ENCODE measurements at regions not wholly inside any gene's neighbourhood (a gene's known extent, or its start where the extent isn't known, plus 50 kb on each side); places are given as distances from the start of the nearest gene placed in this dataset.
A peak's percentile ranks its signal among the peaks of the same experiment; 100 is the strongest.

DNA sequence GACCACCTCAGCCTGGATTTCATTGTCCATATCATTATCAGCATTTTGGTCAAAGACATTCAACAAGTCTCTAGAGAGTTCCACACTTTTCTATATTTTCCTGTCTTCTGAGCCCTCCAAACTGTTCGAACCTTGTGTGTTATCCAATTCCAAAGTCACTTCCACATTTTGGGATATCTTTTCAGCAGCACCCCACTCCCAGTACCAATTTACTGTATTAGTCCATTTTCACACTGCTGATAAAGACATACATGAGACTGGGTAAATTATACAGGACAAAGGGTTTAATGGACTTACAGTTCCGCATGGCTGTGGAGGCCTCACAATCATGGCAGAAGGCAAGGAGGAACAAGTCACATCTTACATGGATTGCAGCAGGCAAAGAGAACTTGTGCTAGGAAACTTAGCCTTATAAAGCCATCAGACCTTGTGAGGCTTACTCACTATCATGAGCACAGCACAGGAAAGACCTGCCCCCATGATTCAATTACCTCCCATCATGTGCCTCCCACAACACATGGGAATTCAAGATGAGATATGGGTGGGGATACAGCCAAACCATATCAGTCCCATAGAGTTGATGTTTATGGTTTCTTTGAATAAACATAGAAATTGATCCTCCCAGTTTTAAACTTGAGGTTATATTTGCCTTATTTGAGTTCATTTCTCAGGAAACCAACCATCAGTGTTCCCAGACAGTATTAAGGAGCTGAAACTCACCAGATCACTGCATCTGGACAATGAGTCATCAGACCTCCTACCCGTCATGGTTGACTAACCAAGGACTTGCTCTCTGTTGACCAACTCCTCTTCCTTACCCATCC lies 322.7 kb upstream of the DUSP10 start:
- no peak for DNase-seq (ENCODE audit: low spot score)
- Histone ChIP-seq H3K4me1 (ENCODE audit: insufficient read depth) (no peaks in the 10 kb centered on the region), H4K20me1 (ENCODE audit: insufficient read depth, poor library complexity, severe bottlenecking) (no peaks in the 10 kb centered on the region), H3K4me3 (no peak overlapping the region), H3K36me3 (replicated peaks; ENCODE audit: insufficient read depth, low read depth) (no peaks in the 10 kb centered on the region), H3K9me3 (ENCODE audit: low read depth) (no peaks in the 10 kb centered on the region), H3K9me2 (replicated peaks; ENCODE audit: insufficient read depth) (no peaks in the 10 kb centered on the region), H2AFZ (no peak overlapping the region), H3K4me2 (no peak overlapping the region), H3K27ac (no peak overlapping the region), H3K79me2 (no peaks in the 10 kb centered on the region), H3K27me3 (no peaks in the 10 kb centered on the region)
- TF ChIP-seq EZH2 (IDR thresholded peaks at IDR 0.05; ENCODE audit: borderline replicate concordance), result no peak
- TF ChIP-seq, protein P1, sequence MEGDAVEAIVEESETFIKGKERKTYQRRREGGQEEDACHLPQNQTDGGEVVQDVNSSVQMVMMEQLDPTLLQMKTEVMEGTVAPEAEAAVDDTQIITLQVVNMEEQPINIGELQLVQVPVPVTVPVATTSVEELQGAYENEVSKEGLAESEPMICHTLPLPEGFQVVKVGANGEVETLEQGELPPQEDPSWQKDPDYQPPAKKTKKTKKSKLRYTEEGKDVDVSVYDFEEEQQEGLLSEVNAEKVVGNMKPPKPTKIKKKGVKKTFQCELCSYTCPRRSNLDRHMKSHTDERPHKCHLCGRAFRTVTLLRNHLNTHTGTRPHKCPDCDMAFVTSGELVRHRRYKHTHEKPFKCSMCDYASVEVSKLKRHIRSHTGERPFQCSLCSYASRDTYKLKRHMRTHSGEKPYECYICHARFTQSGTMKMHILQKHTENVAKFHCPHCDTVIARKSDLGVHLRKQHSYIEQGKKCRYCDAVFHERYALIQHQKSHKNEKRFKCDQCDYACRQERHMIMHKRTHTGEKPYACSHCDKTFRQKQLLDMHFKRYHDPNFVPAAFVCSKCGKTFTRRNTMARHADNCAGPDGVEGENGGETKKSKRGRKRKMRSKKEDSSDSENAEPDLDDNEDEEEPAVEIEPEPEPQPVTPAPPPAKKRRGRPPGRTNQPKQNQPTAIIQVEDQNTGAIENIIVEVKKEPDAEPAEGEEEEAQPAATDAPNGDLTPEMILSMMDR (IDR thresholded peaks at IDR 0.05; ENCODE audit: poor library complexity), result no peak
- TF ChIP-seq EZH2phosphoT487 (IDR thresholded peaks at IDR 0.05; ENCODE audit: low read depth, severe bottlenecking, unreplicated experiment), result no peak
- 92% methylated on average over 3 of the region's 3 CpGs for WGBS (ENCODE audit: low lambda C conversion rate, missing lambda C conversion rate)

DNA sequence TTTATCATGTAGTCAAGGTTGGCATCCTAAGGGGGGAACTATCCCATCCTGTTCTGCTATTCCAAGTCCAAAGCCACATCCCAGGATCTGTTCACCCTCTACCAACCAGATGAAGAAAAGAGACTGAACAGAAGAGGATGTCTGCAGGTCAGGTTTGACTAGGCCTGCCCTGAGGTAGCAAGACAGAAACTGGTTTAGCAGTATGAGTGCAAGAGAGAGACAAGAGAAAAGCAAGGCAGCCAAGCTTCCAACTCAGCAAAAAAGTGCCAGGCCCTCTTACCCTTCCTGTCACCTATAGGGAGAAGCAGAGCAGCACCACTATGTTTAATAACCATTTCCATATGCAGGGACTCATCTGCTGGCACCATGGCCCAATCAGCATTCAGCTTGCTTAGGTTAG lies 320.8 kb upstream of the DUSP10 start:
- Histone ChIP-seq H3K9me3 (ENCODE audit: low read depth) (no peaks in the 10 kb centered on the region), H3K27ac (peak overlapping the region; percentile 11), H3K4me1 (ENCODE audit: insufficient read depth) (no peaks in the 10 kb centered on the region), H3K4me2 (no peak overlapping the region), H4K20me1 (ENCODE audit: insufficient read depth, poor library complexity, severe bottlenecking) (no peaks in the 10 kb centered on the region), H3K4me3 (no peak overlapping the region), H2AFZ (no peak overlapping the region), H3K36me3 (replicated peaks; ENCODE audit: insufficient read depth, low read depth) (no peaks in the 10 kb centered on the region), H3K27me3 (no peaks in the 10 kb centered on the region), H3K79me2 (no peaks in the 10 kb centered on the region), H3K9me2 (replicated peaks; ENCODE audit: insufficient read depth) (no peaks in the 10 kb centered on the region)
- no peak for DNase-seq (ENCODE audit: low spot score)
- TF ChIP-seq EZH2phosphoT487 (IDR thresholded peaks at IDR 0.05; ENCODE audit: low read depth, severe bottlenecking, unreplicated experiment) (no peak), EZH2 (IDR thresholded peaks at IDR 0.05; ENCODE audit: borderline replicate concordance) (no peak)
- TF ChIP-seq, protein P1 (IDR thresholded peaks at IDR 0.05; ENCODE audit: poor library complexity), result no peak

- no peak for TF ChIP-seq EZH2phosphoT487 (IDR thresholded peaks at IDR 0.05; ENCODE audit: low read depth, severe bottlenecking, unreplicated experiment)
- no peak for TF ChIP-seq EZH2 (IDR thresholded peaks at IDR 0.05; ENCODE audit: borderline replicate concordance)
- TF ChIP-seq, protein P1 (IDR thresholded peaks at IDR 0.05; ENCODE audit: poor library complexity), result no peak
- WGBS (ENCODE audit: low lambda C conversion rate, missing lambda C conversion rate), result 80% methylated on average over 3 of the region's 3 CpGs
- Histone ChIP-seq H3K4me1 (ENCODE audit: insufficient read depth) (no peaks in the 10 kb centered on the region), H3K9me3 (ENCODE audit: low read depth) (no peaks in the 10 kb centered on the region), H2AFZ (no peak overlapping the region), H3K27ac (peak overlapping the region; percentile 13), H3K9me2 (replicated peaks; ENCODE audit: insufficient read depth) (no peaks in the 10 kb centered on the region), H3K79me2 (no peaks in the 10 kb centered on the region), H3K36me3 (replicated peaks; ENCODE audit: insufficient read depth, low read depth) (no peaks in the 10 kb centered on the region), H3K27me3 (no peaks in the 10 kb centered on the region), H3K4me2 (no peak overlapping the region), H4K20me1 (ENCODE audit: insufficient read depth, poor library complexity, severe bottlenecking) (no peaks in the 10 kb centered on the region), H3K4me3 (no peak overlapping the region)
- DNase-seq (ENCODE audit: low spot score), result peak; percentile 26
Observed at GRCh38 chr1:222061711-222062359, 319.9 kb upstream of the DUSP10 start.

Data from hepatocyte (in vitro differentiated cells).